Loucy (cell line): ENCODE measurements at regions not wholly inside any gene's neighbourhood (a gene's known extent, or its start where the extent isn't known, plus 50 kb on each side); places are given as distances from the start of the nearest gene placed in this dataset.

Experiments
- H2AFZ ChIP-seq: fragments of 200-600 bp; sonication (generic); 2 replicates; pipeline ENCODE4 v1.6.0; 2016; ENCODE audit warnings: antibody characterized with exemption, mild to moderate bottlenecking, low read length, moderate library complexity
- H3F3A ChIP-seq: fragments of 200-600 bp; 2 replicates; pipeline ENCODE4 v1.6.0; 2016; ENCODE audit warnings: antibody characterized with exemption, low read depth, mild to moderate bottlenecking
- H3K27me3 ChIP-seq: fragments of 200-600 bp; sonication (generic); 2 replicates; pipeline ENCODE4 v1.6.1; 2014; ENCODE audit warnings: low read length, mild to moderate bottlenecking; ENCODE audit not compliant: insufficient read depth, poor library complexity, severe bottlenecking
- H3K36me3 ChIP-seq: fragments of 200-600 bp; sonication (generic); 2 replicates; pipeline ENCODE4 v1.6.1; 2016; ENCODE audit warnings: low read length; ENCODE audit not compliant: insufficient read depth
- H3K4me1 ChIP-seq: fragments of 200-600 bp; sonication (generic); 2 replicates; pipeline ENCODE4 v1.5.1; 2014; ENCODE audit warnings: low read length, mild to moderate bottlenecking; ENCODE audit not compliant: insufficient read depth, poor library complexity, severe bottlenecking
- H3K4me2 ChIP-seq: fragments of 200-600 bp; sonication (generic); 2 replicates; pipeline ENCODE4 v1.6.0; 2014; ENCODE audit warnings: antibody characterized with exemption, low read length, low read depth, mild to moderate bottlenecking; ENCODE audit not compliant: poor library complexity, severe bottlenecking
- H3K4me3 ChIP-seq: fragments of 200-600 bp; sonication (generic); 2 replicates; pipeline ENCODE4 v1.5.1; 2014; ENCODE audit warnings: low read length, mild to moderate bottlenecking, mixed read lengths; ENCODE audit not compliant: poor library complexity, severe bottlenecking
- H3K79me2 ChIP-seq: fragments of 200-600 bp; sonication (generic); 2 replicates; pipeline ENCODE4 v1.6.1; 2014; ENCODE audit warnings: low read length; ENCODE audit not compliant: insufficient read depth
- H3K9ac ChIP-seq: fragments of 200-600 bp; sonication (generic); 2 replicates; pipeline ENCODE4 v1.6.0; 2014; ENCODE audit warnings: mild to moderate bottlenecking, low read depth, low read length, moderate library complexity; ENCODE audit not compliant: poor library complexity, severe bottlenecking
- H3K9me2 ChIP-seq: fragments of 200-600 bp; sonication (generic); replicated peaks from 2 replicates; pipeline ENCODE4 v1.6.1; 2016; ENCODE audit warnings: low read depth, low read length, mixed read lengths
- H3K9me3 ChIP-seq: fragments of 200-600 bp; sonication (generic); 2 replicates; pipeline ENCODE4 v1.6.1; 2014; ENCODE audit warnings: mild to moderate bottlenecking, antibody characterized with exemption, low read length, low read depth; ENCODE audit not compliant: insufficient read depth
- H4K20me1 ChIP-seq: fragments of 200-600 bp; sonication (generic); 2 replicates; pipeline ENCODE4 v1.6.0; 2014; ENCODE audit warnings: antibody characterized with exemption, low read length, mild to moderate bottlenecking; ENCODE audit not compliant: insufficient read depth, poor library complexity, severe bottlenecking
- CTCF ChIP-seq: fragments of 200-600 bp; sonication (generic); conservative IDR thresholded peaks from 2 replicates; pipeline ENCODE4 v1.5.1; 2014; ENCODE audit warnings: mild to moderate bottlenecking, antibody characterized with exemption, low read length
- EZH2phosphoT487 ChIP-seq: fragments of 200-600 bp; IDR thresholded peaks from 2 replicates; pipeline ENCODE4 v1.6.1; 2018; ENCODE audit warnings: antibody characterized with exemption, mild to moderate bottlenecking, moderate library complexity, borderline replicate concordance

GRCh38 chr2:44116319-44116718, 52.4 kb upstream of the PPM1B start:
- peaks cover 26% of the 10 kb centered on the region for H3K4me1 ChIP-seq
- no peaks in the 10 kb centered on the region for H3K27me3 ChIP-seq

GRCh38 chr2:44118257-44118656, 50.4 kb upstream of the PPM1B start:
- Histone ChIP-seq H3K4me2 (no peak overlapping the region), H3K9me3 (no peaks in the 10 kb centered on the region), H3K9ac (no peak overlapping the region), H3K79me2 (no peaks in the 10 kb centered on the region), H3K4me1 (peaks cover 45% of the 10 kb centered on the region), H3K9me2 (no peaks in the 10 kb centered on the region), H3K27me3 (no peaks in the 10 kb centered on the region), H4K20me1 (no peaks in the 10 kb centered on the region), H3K4me3 (no peak overlapping the region), H3F3A (no peaks in the 10 kb centered on the region), H3K36me3 (no peaks in the 10 kb centered on the region), H2AFZ (no peak overlapping the region)
- TF ChIP-seq EZH2phosphoT487, result no peak
- no peak for TF ChIP-seq CTCF

More at GRCh38 chr2:44116319-44116718, 52.4 kb upstream of the PPM1B start:
- Histone ChIP-seq H3K36me3 (no peaks in the 10 kb centered on the region), H4K20me1 (no peaks in the 10 kb centered on the region), H3K79me2 (no peaks in the 10 kb centered on the region), H3K9ac (no peak overlapping the region), H3F3A (no peaks in the 10 kb centered on the region), H3K4me3 (no peak overlapping the region), H3K9me3 (no peaks in the 10 kb centered on the region), H2AFZ (no peak overlapping the region), H3K4me2 (no peak overlapping the region), H3K9me2 (no peaks in the 10 kb centered on the region)
- TF ChIP-seq CTCF (no peak), EZH2phosphoT487 (no peak)
